ENCODE measurements at regions not wholly inside any gene's neighbourhood (a gene's known extent, or its start where the extent isn't known, plus 50 kb on each side); places are given as distances from the start of the nearest gene placed in this dataset.
"Not testable (repeated sequence)": the region's sequence is repeated elsewhere in the genome, so short reads cannot be mapped to it uniquely, and the experiment has no call there.

DNA sequence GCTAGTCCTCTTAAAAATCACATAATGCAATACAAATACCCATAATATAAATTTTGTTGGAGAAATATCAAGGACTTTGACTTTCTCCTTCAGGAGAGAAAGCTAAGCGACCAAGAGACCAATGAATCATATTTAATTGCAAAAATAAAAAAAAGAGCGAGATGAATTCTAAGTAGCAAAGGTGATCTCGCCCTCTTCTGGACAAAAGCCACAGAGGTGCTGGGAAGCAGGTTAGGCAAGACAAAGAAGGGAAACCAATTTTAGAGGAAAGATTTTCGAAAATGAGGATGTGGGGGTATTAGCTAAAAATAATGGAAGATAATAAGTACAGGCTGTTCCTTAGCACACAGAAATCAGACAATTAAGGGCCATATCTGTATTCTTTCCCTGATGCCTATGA is 111.4 kb upstream of the PLAAT1 start:
- DNase-seq: no peak

DNA sequence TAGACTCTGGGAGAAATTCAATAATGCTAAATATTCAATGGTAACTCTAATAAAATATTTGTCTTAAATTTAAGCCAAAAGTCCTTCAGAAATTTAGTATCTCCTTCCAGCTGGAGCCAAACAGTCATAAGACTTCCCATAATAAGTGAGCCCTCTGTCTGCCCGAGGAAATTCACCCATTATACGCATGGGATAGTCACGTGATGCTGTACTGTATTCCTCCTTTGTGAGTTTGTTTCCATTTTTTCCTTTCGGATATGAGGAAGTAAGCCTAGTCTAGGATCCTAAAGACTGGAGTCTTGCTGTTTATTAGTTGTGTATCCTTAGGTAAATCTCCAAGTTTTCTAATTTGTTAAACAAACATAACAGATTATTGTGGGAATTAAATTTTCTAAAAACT is 110.4 kb upstream of the PLAAT1 start:
- no peak for DNase-seq

DNA sequence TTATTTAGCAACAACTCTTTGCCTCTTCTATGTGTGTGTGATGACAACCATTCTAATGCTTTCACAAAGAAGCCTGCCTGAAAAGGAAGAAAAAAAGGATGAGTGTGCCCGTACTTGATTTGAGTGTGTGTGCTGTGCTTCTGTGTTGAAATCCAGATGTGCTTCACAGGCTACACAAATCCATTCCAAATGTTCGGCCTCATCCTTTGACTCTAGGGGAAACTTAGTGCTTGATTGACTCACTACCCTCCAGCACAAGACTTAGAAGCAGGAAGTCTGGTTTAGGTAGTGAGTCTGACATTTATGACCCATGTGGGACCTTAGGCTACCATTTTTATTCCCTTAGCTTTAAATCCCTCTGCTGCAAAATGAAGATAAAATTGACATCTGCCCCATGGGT is 108.8 kb upstream of the PLAAT1 start:
- no peak for DNase-seq

DNA sequence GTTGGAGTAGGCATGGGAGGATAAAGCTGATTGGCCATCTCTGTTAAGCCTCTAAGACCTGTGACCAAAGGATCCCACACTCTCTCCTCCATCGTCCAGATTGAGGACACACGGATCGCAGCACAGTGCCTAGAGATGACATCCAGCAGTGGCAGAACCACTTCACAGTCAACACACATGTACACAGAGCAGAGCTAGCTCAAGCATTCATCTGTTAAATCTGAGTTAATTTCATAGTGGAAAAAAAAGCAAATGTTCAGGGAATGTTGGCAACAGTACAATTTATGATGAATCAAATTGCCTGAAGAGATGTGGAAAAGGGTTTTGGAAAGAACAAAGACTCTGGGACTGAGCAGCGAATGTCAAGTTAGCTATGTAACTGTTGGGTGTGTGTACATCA is 108.1 kb upstream of the PLAAT1 start:
- DNase-seq: no peak

DNA sequence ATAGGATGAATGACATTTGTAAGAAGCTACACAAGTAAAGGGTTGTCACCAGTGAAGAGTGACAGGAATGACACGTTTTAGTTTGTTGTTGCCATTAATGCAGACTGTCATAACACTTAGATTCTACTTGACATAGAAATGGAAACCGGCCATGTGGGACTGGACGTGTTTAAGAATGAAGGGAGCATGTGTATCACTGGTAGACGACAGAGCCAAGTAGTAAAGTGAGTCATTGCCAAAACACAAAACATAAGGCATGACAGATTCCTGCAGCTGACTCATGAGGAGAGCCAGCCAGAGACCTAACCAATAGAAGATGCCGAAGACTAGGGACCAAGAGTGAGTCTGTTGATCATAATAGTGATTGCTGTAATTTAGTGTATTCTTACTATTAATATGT is 106.2 kb upstream of the PLAAT1 start:
- no peak for DNase-seq

DNA sequence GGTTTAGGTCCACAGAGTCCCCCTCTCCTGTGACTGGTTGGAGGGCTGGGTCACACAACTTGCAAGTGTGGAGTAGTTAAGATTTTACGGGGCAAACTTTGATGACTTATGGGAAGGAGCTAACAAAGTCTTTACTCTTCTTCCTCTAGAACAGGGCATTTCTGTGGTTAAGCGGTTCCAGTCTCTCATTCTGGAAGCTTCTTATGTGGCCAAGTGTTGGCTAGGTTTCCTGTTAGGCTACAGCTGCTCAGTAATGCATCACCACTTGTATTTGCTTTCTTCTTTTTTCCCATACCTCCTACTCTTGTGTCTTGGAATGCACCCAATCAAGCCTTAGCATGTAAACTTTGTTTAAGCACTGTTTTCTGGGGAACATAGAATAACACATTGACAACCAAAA is 100.6 kb upstream of the PLAAT1 start:
- DNase-seq: no peak

DNA sequence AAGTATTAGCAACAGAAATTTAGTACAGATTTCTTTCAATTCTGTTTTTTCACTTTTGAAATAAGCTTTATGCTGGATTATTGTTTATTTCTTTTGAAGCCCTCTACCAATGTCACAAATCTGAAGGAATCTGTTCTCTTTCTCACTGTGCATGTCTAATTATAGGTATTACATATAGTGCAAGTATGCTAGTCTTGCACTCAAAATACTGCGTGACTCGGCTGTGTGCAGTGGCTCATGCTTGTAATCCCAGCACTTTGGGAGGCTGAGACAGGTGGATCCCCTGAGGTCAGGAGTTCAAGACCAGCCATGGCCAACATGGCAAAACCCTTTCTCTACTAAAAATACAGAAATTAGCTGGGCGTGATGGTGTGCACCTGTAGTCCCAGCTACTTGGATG is 95.8 kb upstream of the PLAAT1 start:
- DNase-seq: no peak

DNA sequence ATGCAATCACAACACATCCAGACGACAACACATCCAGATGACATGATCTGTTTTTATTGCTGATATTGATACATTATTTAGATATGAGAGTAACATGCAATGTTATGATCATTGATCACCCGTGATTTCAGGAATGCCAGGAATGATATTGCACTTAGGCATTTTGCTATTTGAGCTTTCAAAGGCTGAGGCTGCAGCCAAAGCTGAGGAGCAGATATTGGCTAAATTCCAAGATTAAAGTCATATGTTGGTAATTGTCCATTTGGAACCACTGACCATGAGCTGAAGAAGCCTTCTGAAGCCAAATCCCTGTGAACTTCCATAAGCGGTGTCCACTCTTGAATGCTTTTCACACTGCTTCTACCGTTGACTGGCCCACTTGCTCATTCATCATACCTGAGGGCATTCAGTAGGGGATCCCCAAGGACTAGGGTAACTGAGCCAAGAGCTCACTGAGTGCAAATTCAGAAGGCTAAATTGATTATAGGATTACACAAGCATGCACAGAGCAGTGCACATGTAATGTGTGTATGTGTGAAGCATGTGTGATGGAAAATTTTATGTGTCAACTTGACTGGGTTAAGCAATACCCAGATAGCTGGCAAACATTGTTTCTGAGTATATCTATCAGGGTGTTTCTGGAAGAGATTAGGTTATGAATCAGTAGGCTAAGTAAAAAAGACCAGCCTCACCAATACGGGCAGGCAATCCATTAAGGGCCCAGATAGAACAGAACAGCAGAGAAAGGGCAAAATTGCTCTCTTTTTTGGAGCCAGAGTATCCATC is 92.1 kb upstream of the PLAAT1 start:
- no peak for DNase-seq

DNA sequence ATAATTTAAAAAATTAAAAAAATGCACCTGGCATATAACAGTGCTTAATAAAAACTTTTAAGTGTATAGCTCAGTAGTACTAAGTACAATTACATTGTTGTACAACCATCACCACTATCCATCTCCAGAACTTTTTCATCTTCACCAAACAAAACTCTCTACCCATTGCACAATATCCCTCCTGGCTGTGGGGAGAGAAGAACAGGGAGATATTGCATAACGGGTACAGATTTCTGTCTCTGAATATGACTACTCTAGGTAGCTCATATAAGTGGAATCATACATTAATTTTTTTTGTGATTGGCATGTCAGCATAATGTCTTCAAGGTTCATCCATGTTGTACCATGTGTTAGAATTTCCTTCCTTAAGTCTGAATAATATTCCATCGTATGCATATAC is 91.0 kb upstream of the PLAAT1 start:
- DNase-seq: no peak

DNA sequence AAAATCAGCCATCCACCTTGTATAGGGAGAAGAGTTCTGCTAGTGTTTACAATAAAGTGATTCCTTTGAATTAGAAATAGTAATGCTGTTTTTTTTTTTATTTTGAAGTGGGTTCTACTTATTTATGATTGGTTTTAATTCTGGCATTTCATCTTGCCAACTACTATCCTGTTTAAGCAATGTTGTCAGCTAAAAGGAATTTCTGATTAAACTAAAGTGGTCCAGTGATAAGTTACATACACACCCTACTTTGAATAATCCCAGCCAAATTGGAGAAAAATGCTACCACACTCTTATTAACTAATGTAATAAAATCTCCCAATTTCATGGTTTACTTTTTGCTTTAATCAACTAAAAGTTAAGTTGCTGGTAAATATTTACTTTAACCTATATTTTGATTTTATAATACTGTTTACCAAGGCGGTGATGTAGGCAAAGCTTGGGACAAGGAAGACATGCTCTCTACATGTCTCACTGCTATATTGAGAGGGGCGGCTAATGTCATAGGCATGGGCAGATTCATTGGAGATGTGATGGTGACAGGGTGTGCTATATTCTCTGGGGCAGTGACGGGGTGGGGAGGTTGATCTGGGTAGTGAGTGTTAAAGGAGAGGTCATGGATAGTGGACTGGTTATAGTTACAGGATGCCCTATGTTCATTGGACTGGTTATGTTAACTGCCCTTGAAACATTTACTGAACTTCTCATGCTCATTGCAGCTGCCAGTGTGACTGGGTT is 85.8 kb upstream of the PLAAT1 start:
- DNase-seq: not testable (repeated sequence)

DNA sequence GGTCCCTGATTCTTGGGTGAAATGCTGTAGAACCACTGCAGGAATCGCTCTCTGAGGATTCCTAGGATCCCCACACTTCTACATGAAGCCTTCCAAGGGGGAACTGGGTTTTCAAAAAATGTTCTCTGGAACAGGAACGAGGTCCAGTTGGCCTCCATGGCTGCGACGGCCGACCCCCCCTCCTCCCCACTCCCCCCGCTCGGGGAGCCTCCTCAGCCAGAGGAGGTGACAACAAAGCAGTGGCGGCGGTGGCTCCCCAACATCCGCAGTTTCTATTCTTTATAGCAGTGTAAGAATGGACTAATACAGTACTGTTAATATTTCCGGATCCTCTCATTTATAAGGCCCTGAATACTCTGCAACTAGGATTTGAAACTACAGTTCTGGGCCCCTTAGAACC is 84.0 kb upstream of the PLAAT1 start:
- DNase-seq: no peak

DNA sequence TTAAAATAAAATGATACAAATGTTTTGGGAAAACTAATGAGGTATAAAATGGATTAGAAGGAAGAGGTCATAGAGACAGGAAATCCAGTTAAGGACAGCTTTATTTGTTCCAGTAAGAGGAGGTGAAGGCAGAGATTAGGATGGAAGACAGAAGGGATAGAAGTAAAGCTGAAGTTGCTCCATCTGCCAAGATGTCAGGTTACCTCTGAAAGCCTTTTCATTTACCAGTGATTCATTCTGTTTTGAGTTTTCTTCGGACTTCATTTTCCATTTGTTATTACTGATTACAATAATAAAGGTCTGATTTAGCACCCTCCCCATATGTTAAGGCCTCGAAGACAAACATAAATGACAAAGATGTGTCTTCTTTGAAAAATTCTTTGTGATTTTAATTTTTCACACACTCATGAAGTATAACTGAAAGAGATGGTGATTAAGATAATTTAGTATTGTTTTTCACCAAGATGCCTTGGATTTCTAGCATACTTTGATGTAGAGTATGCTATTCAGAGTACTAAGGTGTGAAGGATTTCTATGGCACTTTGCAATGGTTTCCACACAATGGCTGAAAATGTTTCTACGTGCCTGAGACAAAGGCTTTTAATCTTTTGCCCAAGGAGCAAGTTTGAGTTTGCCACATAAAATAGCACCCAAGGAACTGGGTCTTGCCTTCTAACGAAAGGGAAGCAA is 75.4 kb upstream of the PLAAT1 start:
- DNase-seq: no peak

DNA sequence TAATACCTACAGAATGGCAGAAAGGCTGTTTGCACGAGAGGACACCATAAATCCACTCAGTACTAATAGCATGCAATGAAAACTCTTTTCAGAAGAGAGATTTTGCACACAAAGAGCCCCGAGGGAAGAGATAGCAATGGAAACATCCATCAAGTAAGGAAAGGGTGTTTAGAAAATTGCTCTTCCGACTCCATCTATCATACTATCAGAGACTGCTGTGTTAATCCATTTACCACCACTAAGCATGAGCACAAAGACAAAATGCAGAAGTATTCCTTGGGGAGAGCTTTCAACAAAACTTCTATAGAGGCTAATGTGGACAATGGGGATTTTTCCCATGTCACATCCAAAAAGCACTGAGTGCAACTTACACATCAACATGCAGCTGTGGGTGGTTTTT is 72.1 kb upstream of the PLAAT1 start:
- DNase-seq: no peak

DNA sequence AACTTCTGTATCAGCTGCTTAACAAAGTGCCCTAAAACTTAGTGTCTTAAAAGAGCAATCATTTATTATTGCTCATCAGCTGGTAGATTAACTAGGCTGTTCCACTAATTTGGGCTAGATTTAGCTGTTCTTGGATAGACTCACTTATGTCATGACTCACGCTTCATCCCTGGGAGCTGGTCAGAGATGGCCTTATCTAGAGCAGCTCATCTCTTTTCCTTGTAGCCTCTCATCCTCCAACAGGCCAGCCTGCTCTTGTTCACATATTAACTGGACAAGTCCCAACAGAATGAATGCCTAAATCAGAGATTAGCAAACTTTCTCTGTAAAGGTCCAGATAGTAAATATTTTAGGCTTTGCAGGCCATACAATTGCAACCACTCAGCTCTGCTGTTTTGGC is 66.9 kb upstream of the PLAAT1 start:
- DNase-seq: no peak

DNA sequence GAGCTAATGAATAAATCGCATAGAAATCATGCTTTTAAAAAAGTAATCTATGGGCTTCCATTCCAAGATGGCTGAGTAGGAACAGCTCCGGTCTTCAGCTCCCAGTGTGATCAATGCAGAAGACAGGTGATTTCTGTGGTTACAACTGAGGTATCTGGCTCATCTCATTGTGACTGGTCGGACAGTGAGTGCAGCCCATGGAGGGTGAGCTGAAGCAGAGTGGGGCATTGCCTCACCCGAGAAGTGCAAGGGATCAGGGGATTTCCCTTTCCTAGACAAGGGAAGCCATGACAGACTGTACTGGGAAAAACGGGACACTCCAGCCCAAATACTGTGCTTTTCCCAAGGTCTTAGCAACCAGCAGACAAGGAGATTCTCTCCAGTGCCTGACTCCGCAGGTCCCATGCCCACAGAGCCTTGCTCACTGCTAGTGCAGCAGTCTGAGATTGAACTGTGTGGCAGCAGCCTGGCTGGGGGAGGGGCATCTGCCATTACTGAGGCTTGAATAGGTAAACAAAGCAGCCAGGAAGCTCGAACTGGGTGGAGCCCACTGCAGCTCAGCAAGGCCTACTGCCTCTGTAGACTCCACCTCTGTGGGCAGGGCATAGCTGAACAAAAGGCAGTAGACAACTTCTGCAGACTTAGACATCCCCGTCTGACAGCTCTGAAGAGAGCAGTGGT is 61.5 kb upstream of the PLAAT1 start:
- DNase-seq: not testable (repeated sequence)

DNA sequence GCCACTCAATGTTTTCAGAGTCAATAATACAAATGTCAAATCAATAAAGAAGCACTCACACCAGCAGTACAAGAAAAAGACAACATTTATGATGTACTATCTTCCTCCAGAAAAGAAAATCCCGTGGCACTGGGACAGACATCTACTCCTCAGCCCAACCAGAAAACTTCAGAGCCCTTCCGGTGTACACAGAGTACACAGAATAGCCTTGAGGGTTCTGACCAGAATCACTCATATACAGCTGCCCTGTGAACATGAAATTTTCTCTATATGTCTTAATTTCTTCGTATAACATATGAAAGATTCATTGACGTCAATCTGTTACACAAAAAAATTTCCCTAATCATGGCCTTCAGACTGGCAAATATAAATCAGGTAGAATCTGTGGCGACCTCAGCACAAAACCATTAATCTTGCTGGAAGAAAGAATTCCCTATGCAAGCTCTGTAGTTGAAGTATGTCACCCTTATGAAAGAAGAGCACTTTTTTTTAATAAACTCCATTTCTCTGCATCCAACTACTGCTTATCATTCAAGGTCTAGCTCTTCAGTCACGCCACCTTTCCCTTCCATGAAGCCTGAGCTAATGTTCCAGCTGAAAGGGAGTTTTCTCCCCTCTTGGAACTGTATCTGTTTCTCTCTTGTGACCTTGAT is 53.8 kb upstream of the PLAAT1 start:
- no peak for DNase-seq

DNA sequence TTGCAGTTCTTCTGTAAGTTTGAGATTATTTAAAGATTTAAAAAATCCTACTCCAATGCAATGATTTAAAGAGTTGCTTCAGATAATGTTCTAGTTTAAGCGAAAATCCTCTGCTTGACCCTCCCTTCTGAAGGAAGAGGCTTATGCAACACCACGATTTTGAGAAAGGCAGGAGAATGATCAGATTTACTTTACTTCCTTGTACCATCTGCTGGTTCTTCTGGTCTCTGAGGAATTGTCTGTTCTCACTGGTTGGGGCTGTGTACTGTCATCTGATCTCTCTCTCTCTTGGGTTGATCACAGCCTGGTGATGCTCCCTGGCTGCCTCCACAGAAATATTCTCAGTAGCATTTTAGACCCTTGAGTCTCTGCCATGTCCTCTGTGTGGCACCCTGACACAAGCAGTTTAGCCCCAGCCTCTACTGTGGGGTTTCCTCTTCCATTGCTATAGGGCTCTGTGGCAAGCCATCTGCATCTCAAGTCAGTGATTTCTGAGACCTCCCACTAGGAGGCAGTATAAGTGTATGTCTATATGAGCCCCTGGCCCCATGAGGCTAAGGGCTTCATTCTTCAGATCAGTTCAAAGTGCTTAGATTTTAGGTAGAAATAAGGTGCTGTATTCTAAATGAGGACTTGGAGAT is 50.8 kb upstream of the PLAAT1 start:
- no peak for DNase-seq
